GM18505 (cell line): ENCODE measurements at regions not wholly inside any gene's neighbourhood (a gene's known extent, or its start where the extent isn't known, plus 50 kb on each side); places are given as distances from the start of the nearest gene placed in this dataset.

Experiments
- ATAC-seq: cut with Tn5 transposase; IDR thresholded peaks from one replicate; pipeline ENCODE4 v1.9.1; 2021; ENCODE audit not compliant: unreplicated experiment
- POLR2A ChIP-seq: IDR thresholded peaks from 4 replicates; pipeline ENCODE4 v1.6.1; 2011; ENCODE audit warnings: borderline replicate concordance; ENCODE audit not compliant: insufficient read depth, insufficient read length; ENCODE audit errors: extremely low read depth

DNA sequence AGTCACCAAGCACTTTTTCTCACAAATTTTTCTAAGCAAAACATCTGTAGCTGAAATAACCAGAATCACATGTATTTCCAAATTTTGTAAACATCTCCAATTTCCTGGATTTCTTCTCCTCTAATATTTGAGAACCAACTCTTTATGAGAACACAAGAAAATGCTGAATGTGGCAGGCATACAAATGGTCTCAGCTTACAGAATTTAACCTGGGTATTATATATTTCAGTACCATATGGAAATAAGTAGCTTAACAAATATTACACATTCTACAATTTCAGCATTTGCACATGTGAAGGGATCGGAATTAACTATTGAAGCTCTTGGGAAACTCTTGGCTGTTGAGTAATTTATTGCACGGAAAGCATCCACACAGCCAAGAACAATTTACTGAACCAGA lies 92.5 kb downstream of the TBXT start:
- ATAC-seq, result no peak
- TF ChIP-seq POLR2A, result no peak

DNA sequence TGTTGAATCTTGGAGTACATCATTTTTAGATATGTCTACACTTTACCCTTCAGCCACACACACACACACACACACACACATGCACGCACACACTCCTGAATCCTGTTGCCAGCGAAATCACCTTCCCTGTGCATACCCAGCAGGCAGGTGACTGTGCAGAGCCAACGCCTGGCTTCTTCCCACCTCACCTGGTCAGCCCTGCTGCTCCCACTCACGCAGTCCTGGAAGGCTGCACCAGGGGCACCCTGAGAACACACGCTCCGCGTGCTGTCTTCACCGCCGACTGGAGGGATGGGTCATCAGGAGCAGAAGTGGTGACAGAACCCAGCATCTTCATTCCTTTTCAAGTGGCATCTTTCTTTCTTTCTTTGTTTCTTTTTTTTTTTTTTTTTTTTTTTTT lies 94.6 kb downstream of the TBXT start:
- no peak for TF ChIP-seq POLR2A
- ATAC-seq, result no peak

DNA sequence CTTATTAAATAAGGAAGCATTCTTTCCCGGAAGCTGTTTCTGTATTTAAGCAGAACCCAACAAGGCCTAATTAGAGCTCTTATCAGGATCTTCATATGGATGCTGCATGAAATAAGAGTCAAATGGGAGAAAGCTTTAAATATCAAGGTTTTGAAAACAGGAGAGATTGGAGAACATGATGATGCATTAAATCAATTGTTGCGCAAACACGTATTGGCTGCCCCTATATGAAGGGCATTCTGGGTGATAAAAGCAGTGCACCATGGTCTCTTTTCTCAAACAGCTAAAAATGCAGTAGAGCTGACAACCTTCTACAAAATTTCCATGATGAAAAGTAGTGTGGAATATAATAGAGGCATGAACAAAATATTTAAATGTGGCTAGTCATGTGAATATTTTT lies 98.9 kb downstream of the TBXT start:
- no peak for ATAC-seq
- no peak for TF ChIP-seq POLR2A

DNA sequence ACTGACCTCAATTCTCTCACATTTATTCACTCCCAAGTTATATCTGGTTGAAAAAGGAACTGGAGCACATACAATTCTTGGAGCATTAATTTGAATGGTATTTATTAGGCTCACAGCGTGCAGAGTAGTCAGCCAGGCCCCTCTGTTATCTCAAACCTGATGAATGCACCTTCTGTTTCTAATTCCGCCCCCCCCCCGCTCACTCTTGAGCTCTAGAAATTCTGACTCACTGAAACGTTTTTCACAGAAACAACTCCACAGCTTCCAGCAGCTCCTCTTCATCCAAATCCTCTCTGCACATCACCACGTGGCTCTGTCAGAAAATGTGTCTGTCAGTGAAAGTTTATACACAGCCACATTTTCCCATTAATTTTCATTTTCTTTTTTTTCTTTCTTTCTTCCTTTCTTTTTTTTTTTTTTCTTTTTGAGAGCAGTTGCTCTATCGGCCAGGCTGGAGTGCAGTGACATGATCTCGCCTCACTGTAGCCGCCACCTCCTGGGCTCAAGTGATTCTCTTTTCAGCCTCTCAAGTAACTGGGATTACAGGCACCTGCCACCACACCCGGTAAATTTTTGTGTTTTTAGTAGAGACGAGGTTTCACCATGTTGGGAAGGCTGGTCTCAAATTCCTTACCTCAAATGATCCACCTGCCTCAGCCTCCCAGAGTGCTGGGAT lies 109.4 kb downstream of the TBXT start:
- TF ChIP-seq POLR2A, result no peak
- no peak for ATAC-seq

DNA sequence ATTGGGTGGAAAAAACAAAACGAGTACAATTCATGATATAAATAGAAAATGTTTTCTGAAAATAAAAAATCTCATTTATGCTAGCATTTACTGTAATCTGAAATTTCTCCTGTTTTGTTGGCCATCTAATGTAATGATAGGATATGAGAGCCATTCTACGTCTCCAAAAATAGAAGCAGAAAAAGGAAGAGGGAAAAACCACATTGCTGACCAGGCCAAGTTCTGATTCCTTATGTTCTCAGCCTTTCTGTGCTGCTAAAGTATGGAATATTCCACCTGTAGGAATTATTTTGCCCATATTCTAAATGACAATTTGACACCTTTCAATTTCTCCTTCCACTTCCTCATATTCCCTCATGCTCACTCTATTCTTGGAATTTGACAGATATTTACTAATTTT lies 110.2 kb downstream of the TBXT start:
- TF ChIP-seq POLR2A, result no peak

DNA sequence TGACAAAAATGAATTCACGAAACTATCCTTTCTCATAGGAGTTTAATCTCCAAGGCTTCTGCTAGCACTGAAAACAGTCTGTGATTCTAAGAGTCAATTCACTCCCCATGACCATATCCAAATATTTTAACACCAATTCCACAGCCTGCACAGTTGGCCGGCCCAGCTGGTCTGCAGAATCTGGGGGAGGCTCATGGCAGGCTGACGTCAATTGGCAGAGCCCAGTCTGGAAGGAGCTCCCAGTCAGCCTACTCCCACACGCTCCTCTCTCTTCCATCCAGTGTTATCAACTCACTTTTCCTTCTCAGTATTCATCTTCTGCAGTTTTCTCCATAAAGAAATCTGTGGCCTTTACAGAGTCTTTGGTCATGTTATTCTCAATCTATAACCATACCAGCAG lies 111.0 kb downstream of the TBXT start:
- ATAC-seq, result no peak
- TF ChIP-seq POLR2A, result no peak

More for the DNA sequence above, 110.2 kb downstream of the TBXT start:
- ATAC-seq, result no peak

DNA sequence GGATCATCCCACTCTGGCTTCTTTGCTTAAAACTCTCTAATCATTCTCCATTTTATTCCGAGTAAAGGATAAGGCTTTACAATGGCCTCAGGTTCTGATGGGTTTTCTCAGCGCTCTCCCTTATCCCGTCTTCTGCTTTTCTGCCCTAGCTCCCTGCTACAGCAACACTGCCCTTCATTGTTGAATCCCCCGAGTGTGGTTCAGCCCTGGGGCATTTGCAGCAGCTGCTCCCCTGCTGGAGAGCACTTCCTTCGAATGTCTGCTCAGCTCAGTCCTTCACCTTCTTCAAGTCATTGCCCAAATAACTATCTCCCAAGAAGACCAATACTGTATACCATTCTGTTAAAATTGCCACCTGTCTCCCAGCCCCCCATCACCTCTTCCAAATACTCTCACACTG lies 111.8 kb downstream of the TBXT start:
- no peak for ATAC-seq
- no peak for TF ChIP-seq POLR2A

DNA sequence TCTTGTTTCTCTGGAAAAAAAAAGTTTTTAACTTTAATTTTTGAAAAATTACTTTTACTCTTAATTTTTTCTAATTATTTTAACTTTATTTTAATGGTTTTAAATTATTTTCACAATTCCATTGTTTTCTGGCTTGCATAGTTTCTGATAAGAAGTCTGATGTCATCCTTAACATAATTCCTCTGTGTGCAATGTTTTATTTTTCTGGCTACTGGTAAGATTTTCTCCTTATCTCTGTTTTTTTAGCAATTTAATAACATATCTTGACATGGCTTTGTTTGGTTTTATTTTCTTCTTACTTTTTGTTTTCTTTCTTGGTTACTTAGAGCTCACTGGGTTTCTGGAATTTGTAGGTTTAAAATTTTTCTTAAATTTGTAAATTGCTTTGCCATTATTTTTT lies 114.8 kb downstream of the TBXT start:
- no peak for ATAC-seq
- TF ChIP-seq POLR2A, result no peak

DNA sequence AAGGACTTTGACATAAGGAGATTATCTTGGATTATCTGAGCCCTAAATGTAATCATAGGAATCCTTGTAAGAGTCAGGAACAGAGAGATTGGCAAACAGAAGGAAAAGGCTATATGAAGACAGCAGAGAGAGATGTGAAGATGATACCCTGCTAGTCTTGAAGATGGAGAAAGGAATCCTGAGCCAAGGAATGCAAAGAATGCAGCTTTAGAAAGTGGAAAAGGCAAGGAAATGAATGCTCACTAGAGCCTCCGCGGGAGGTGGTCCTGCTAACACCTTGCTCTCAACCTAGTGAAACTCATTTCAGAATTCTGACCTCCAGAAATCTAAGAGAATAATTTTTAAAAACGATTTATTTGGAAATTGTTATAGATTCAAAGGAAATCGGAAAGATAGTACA lies 117.1 kb downstream of the TBXT start:
- no peak for ATAC-seq
- TF ChIP-seq POLR2A, result no peak

DNA sequence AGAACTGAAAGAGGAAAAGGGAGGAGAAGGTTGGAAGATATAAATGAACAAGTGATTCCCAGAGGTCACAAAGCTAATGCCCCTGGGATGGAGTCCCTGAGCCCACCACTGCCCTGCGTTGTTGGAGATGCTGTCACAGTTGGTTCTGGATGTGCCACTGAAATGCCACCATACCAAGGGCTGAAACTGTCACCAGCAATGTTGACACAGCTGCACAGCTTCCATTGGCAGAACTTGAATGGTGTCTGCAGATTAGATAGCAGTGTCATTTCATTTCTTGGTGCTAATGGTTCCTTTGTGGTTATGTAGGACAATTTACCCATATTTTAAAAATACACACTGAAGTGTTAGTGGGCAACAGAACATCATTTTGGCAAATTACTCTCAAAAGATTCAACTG lies 120.7 kb downstream of the TBXT start:
- ATAC-seq, result no peak
- no peak for TF ChIP-seq POLR2A

DNA sequence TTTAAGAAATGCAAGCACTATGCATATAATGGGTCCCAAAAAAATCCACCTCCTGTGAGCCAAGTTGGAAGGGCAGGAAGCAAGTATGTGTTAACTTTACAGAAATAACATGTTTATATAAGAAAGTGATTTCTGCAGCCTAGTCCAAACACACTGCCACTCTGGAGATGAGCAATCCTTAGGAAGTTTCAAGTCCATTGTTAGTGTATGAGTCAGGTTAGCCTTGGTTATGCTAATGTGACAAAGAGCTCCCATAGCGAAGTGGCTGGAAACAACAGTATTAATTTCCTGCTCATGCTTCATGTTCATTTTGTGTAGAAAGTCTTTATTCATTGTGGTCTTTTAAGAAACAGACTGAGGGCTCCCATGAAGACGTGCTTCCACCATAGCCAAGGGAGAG lies 121.4 kb downstream of the TBXT start:
- TF ChIP-seq POLR2A, result no peak
- no peak for ATAC-seq

DNA sequence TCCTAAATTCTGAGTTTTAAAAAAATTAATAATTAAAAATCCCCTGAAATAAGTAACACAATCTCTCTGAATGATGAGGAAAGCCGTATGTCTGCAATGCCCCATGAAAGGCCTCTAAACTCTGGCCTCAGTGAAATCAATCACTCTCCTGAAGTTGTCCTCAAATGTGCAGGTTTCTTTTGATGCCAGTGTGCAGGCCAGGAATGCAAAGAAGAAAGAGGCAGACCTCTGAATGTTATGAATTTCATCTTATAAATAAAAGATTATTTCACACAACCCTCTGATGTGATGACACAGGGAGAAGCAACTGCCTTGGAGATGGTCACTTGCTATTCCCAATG lies 121.8 kb downstream of the TBXT start:
- ATAC-seq, result no peak
- TF ChIP-seq POLR2A, result no peak

DNA sequence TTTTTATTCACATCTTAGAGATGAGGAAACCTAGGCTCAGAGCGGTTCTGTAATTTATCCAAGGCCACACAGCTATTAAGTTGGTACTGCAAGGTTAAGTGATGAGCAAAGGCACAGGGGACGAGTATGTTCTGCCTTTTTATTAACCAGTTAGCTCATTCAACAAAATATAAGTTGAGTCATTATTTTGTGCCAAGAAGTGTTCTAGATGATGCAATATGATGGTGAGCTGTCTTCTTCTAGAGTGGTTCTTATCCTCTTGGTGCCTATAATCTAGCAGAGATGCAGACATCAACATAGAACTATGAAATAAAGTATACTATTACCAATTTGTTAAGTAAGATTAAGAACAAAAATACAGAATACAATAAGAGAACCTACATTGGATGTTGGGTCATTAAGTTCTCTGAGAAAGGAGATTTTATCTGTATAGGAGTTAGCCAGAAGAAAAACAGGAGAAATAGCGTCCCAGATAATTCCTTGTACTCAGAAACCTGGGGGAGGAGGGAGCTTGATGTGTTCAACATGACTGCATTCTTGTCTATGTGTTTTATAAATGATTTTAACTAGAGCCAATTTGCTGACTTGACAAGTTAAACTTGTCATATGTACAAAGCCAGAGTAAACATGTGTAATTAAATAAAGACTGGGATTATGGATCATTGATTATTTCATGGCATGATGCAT lies 122.3 kb downstream of the TBXT start:
- no peak for TF ChIP-seq POLR2A
- ATAC-seq, result no peak

DNA sequence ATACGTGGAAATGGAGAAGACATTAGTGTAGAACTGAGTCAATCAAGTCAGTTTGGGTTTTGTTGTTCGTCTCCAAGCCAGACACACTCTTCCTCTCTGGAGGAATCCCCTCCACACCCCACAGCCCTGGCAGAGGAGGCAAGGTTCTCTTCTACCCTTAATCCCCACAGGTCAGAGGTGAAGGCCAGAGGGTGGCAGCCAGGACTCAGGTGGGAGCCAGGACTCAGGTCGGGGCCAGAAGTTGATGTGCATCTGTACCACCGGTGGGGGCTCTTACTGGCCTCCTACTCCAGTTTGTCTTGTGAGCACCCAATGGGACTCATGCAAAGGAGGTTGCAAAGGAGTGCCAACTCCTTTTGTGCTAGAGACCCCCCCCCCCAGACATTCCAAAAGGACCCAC lies 126.4 kb downstream of the TBXT start:
- no peak for ATAC-seq
- TF ChIP-seq POLR2A, result no peak
